Activated CD8-positive, alpha-beta memory T cell treated with anti-CD3 and anti-CD28 coated beads, Interleukin-2, amount 50 U/mL, for 4 hours (primary cell): ENCODE measurements at regions not wholly inside any gene's neighbourhood (a gene's known extent, or its start where the extent isn't known, plus 50 kb on each side); places are given as distances from the start of the nearest gene placed in this dataset.

Experiments used
- DNase-seq: peaks from one replicate; pipeline ENCODE4 v3.0.0-alpha.2; 2020

GRCh38 chr2:60091266-60091665, 462.2 kb downstream of the BCL11A start:
- DNase-seq: no peak

GRCh38 chr2:60079562-60079961, 473.9 kb downstream of the BCL11A start:
- no peak for DNase-seq

DNA sequence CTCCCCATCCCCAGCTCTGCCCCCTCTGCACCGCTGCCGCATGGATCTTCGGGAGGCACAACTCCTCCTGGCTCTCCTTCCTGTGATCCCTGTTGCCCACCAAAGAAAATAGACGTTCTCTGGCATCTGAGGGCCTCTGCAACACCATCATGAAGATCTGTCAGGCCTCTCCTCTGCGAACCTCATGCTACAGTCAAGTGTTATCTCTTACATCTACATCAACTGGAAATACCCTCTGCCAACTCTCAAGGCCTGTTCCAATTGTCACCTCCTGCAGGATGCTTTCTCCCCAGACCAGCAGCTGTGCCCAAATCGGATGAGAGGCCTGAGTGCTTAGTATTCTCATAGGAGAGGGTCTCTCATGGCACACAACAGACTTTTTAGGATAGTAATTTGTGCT, 478.4 kb downstream of the BCL11A start:
- no peak for DNase-seq

GRCh38 chr2:60073201-60073600, 480.3 kb downstream of the BCL11A start:
- no peak for DNase-seq

- DNase-seq: no peak
These were observed 480.8 kb downstream of the BCL11A start for GRCh38 chr2:60072609-60073008.

DNA sequence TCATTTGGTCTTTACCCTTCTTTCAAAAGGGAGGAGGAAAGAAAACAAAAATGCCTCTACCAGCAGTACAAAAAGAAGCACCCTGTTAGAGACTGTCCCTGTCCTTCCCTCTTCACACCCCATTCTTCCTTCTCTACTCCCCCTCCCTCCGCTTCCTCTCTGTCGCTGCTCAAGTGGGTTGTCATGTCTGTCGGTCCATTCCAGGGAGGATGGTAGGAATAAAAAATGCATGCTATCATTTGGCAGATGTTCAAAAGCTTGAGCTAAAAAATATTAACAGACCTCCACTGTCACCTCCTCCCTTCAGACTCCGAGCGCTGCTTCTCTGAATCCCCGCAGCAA, 482.0 kb downstream of the BCL11A start:
- no peak for DNase-seq

DNA sequence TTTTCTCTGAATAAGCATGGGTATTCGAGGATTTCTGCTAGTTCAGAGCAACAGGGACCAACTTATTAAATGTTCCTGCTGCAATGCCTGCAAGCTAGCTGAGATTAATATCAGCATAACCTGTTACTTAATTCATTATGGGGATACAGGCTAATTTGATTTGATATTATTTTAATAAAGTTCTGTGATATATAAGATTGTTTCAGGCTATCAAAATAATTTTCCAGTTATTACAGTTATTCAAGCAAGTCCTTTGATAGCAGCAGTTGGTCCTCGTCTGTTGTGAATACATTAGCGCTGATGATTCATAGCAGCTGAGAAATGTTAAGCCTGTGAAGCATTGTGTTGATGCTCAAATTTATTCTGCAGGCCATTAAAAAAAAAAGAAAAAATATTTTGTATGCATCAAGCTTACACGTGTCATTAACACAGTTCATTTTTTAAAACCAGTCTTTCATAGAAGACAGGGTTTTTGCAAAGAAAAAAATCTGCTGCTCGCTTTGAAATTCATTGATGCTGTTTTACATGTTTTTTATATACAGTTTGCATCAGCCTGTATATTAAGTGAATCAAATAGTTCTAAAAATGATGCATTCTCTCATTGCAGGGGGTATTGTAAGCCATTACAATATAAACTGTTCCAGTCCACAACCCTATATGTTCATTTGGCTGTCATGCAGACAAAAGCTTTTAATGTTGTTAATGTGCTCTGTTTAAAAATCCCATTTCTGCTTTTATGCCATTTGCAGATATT, 482.5 kb downstream of the BCL11A start:
- DNase-seq: no peak

GRCh38 chr2:60070196-60070595, 483.3 kb downstream of the BCL11A start:
- no peak for DNase-seq

GRCh38 chr2:60068755-60069154, 484.7 kb downstream of the BCL11A start:
- DNase-seq: no peak

DNA sequence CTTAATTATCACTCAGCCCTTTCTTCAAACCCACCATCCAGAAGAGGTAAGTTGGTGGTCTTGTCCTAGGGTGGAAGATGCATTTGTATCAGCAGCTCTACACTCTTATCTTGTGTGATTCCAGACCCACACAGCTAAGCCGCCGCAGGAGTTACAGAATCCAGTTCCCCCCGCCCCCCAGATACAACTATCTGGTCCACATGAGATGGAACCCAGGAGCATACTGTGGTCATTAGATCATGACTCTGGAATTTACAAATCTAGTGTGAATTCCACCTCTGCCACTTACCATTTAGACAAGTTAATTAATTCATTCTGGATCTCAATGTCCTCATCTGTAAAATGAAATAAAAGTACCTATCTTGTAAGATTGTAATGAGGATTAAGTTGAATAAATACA, 486.4 kb downstream of the BCL11A start:
- no peak for DNase-seq

DNA sequence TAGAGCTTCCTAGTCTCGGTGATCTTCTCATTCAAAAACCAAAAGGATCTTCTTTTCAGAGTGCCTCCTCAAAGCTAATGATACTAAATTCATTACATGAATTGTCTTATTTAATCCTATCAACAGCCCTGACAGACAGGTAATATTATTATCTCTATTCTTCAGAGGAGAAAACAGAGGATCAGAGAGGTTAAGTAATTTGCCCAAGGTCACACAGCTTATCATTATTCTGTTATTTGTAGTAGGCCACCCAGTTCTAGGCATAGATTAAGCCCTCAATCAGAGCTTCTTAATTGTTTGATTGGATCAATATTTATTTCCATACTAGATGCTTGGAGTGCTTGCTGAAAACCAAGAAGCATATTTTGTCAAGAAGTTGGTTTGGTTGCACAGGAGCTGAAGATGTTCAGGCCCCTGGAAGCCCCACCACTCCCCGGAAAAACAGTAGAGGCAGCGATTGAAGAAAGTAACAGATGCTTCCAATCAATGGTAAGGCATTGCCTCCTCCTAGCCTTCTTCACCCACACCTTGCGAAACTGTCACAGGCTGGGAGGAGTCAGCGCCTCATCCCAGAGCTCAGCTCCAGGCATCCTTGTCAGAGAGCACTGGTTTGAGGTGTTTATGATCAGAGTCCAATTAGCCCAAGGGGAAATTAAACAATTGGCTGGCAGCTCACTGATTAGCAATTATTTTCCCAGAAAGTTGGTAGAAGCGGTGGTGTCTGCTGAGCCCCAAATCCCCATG, 487.2 kb downstream of the BCL11A start:
- no peak for DNase-seq

DNA sequence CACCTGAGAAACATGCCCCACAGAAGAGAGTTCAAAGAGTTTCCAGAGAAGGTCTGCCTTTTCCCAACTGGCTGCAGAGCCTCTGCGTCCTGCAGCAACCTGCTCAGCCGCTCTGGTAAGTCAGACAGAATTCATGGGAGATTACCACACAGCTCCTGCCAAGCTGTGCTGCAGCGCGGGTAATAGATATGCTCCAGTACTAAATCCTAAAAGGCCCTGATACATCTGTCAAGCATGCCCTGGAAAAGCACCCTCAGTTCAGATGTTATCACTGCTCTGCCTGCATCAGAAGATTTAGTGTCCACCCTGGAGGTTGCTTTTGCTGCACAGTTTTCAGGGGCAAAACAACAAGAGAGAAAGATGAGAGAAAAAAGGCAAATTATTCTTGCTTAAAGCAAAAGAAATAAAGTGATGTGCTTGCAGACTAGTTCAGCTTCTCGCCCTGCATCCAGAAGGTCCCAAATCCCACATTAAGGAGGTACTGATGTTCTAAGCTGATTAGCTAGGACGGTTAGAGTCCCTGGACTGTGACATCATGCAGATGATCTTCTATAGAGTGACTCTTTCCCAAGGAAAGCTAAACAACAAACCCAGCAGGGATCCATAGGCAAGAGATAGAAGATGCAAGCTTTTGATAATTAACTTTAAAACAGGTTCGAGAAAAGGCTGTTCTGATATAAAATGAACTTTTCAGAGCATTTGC, 488.6 kb downstream of the BCL11A start:
- DNase-seq: no peak

DNA sequence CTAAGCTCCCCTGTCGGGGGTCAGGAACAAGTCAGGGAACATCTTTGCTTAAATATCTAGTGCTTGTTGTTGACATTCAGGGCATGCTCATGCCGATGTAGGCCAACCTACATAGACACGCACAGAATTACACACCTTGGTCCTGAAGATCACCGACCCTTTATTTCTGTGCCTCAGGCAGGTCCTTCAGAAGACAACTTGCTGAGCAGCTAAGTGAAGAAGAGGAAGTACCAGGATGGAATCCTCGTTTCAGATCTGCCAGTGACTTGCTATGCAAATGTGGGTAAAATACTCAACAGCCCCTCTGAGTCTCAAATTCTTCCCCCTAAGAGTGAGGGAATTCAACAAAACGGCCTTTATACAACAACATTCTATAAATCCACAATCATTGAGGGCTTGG, 494.7 kb downstream of the BCL11A start:
- no peak for DNase-seq

- DNase-seq: no peak
These were observed 498.7 kb downstream of the BCL11A start for GRCh38 chr2:60054571-60055340.

GRCh38 chr2:60053791-60054190, 499.7 kb downstream of the BCL11A start:
- no peak for DNase-seq

DNA sequence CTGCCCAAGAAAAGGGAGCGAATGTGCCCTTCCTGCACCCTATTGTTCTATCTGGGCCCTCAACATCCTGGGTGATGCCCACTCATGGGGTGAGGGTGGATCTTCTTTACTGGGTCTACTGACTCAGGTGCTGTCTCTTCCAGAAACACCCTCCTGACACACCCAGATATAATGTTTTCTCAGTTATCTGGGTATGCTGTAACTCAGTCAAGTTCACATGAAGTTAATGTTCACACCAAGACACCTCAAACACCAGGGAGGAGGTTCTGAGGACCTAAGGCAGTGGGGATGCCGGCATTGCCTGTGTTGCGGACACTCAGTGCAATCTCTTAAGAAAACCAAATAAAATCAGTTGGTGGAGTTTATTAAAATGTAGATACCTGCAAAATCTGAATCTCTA, 500.9 kb downstream of the BCL11A start:
- DNase-seq: no peak

DNA sequence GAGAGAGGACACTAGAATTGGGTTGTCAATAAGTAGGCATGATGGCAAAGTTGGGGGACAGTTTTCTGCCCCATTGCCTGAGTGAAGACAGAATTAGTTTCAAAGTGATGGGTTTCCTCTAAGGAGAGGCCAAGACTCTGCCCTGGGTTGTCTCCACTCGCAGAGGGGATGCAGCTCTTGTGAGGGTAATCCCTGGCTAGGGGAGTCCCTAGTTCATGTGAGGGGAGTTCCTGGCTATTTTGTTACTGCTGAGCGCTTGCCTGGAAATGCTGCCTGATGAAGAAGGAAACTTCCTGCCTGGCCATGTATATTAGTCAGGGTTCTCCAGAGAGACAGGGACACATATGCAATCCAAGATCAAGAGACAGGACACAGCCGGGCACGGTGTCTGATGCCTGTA, 501.5 kb downstream of the BCL11A start:
- DNase-seq: no peak

DNA sequence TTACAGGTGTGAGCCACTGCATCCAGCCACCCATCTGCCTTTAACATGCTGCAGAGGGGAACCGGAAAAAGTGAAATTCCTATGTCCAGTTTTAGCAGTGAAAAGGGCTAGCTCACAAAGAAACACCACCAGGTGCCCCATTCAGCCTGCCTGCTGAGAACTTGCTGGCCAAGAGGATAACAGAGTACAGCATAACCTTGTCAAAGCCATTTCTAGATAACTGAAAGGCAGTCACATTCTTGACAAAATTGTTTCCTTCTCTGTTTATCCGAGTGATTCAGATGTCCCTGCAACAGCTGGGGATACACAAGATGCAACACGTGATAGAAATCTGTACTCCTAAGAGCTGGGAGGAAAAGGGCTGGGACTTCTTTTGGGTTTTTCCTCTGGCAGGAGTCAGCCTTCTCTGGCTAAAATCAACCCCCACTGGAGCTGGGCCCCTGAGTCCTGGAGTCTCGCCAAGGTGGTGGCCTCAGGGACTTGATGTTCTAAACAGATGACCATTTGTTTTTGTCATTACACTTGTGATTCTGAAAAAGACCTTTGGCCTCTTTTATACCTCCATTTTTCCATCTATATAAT, 505.4 kb downstream of the BCL11A start:
- DNase-seq: no peak

GRCh38 chr2:60047347-60047746, 506.1 kb downstream of the BCL11A start:
- no peak for DNase-seq

GRCh38 chr2:60046529-60046928, 506.9 kb downstream of the BCL11A start:
- no peak for DNase-seq

GRCh38 chr2:60045456-60045855, 508.0 kb downstream of the BCL11A start:
- no peak for DNase-seq

- DNase-seq: no peak
These were observed 509.0 kb downstream of the BCL11A start for GRCh38 chr2:60044484-60044883.

- no peak for DNase-seq
These were observed 511.4 kb downstream of the BCL11A start for GRCh38 chr2:60042023-60042422.
